HG03039 (cell line): ENCODE measurements at regions not wholly inside any gene's neighbourhood (a gene's known extent, or its start where the extent isn't known, plus 50 kb on each side); places are given as distances from the start of the nearest gene placed in this dataset.

ENCODE experiments used
- ATAC-seq: cut with Tn5 transposase; IDR thresholded peaks from one replicate; pipeline ENCODE4 v1.9.1; 2021; ENCODE audit warnings: mild to moderate bottlenecking, moderate library complexity; ENCODE audit not compliant: unreplicated experiment

- ATAC-seq, result no peak
Observed at GRCh38 chr9:126151031-126151685, 175.5 kb upstream of the MVB12B start.

GRCh38 chr9:126151686-126152134, 174.9 kb upstream of the MVB12B start:
- no peak for ATAC-seq

- ATAC-seq, result no peak
Observed at GRCh38 chr9:126152622-126153362, 173.8 kb upstream of the MVB12B start.

DNA sequence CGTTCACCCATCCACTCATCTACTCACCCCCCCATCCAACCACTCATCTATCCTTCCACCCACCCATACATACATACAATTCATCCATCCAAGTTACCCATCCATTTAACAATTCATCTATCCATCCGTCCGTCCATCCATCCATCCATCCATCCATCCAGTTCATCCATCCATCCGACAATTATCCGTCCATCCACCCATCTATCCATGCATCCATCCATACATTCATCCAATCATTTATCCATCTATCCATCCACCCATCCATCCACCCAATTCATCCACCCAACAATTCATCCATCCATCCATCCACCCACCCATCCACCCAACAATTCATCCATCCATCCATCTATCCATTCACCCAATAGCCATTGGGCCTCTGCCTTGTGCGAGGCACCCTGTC, 173.2 kb upstream of the MVB12B start:
- ATAC-seq, result no peak

DNA sequence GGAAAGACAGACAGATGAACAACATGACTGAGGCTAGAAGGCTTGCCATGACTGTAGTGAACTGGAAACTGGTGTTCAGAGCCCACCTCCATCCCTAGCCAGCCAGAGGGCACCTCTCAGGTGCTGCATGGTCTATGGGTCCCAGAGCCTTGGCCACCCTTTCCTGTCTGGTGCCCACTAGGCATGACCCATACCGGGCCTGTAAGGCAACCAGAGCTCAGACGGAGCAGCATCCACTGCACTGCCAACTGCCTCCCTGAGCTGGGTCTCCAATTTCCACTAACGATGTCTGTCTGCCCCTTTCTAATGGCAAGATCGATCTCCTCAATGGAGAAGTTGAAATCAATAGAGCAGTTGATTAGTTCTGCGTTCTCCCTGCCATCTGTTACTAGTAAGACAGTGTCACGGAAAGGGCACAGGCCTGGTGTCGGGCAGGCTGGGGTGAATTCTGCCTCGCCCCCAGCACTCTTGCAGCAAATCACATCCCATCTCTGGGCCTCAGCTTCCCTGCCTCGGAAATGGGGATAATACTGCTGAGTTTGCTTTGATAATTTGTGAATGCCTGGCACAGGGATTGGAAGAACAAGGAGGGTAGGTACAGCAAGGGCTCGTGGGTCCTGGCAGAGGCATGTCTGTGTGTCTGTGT, 172.3 kb upstream of the MVB12B start:
- no peak for ATAC-seq

DNA sequence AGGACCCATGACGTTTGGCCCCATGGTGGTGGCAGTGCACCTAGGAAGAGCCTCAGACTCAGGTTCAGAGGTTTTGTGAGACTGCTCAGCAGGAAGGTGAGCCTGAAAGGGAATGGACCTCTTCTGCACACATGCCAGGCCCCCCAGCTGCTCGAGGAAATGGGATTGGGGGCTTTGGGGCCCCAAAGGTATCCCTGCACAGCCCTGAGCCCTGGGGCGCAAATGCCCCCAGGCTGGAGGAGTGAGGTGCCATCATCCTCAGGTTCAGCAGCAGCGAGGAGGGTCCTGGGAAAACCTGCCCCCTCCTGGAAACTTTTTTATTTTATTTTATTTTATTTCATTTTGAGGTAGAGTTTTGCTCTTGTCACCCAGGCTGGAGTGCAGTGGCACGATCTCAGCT, 171.8 kb upstream of the MVB12B start:
- ATAC-seq, result no peak

DNA sequence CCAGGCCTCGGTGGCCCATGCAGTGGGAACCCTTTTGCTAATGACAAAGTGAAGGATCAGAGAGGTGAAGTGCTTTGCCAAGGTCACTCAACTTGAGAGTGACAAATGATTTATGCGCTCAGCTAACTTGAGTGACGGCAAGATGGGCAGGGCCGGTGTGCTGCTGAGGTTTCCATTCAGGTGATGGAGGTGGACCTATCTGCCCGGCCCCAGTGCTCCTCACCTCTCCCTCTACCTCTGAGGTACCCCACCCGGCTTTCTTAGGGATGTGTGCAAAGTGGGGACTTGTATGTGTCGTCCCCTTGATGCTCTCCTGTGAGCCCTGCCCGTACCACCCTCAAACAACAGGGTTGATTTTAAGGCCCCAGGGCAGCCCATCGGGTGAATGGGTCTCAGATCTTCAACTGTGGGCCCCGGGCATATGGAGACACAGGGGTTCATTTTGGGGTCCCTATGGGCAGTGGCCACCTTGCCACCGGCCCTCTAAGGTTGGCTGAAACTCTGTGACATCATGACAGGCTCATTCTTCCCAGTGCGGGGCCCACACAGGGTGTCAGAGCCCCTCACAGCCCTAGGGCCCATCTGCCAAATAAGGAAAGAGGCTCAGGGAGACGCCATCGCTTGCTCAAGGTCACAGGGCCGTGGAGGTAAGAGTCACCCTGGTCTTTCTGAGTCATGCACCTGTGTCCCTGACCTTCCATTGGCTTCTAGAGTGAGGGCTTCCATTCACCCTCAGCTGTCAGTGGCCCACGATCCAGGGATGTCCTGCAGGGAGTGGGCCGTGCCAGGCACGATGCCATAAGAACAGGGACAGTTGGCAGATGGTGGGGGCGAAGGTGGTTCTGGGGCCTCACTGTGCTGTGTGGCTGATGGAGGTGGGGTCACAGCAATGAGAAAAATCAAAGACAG, 170.6 kb upstream of the MVB12B start:
- no peak for ATAC-seq

GRCh38 chr9:126156898-126157297, 169.7 kb upstream of the MVB12B start:
- no peak for ATAC-seq

- no peak for ATAC-seq
Observed at GRCh38 chr9:126157423-126157822, 169.2 kb upstream of the MVB12B start.

DNA sequence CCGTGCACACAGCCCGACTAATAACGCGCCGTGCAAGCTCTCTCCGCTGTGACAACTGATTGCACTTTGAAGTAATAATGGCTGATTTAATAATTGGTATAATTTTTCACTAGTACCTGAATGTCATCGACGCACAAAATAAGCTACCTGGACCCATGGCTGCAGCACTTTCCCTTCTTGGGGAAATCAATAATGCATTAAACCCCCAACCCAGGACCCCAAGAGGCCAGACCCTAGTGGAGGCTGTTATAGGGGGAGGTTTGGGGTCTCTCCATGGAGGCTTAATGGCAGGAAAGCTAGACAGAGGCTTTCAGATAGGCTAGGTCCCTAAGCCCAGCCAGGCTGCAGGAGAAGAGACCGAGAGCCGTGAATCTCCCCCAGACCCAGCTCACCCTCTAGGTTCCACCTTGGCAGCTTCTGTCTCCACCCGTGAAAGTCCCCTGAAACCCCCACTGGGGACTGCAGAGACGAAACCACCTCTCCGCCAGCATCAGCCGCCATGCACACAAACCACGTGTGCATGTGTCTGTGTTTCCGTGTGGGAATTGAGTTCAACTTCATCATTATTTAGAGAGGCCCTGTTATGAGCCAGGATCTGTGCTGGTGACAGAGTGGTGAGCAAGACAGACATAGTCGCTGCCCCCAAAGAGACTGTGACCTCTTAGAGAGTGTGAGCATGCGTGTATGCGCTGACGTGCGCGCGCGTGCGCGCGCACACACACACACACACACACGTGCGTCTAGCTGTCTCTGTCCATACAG, 168.6 kb upstream of the MVB12B start:
- no peak for ATAC-seq

DNA sequence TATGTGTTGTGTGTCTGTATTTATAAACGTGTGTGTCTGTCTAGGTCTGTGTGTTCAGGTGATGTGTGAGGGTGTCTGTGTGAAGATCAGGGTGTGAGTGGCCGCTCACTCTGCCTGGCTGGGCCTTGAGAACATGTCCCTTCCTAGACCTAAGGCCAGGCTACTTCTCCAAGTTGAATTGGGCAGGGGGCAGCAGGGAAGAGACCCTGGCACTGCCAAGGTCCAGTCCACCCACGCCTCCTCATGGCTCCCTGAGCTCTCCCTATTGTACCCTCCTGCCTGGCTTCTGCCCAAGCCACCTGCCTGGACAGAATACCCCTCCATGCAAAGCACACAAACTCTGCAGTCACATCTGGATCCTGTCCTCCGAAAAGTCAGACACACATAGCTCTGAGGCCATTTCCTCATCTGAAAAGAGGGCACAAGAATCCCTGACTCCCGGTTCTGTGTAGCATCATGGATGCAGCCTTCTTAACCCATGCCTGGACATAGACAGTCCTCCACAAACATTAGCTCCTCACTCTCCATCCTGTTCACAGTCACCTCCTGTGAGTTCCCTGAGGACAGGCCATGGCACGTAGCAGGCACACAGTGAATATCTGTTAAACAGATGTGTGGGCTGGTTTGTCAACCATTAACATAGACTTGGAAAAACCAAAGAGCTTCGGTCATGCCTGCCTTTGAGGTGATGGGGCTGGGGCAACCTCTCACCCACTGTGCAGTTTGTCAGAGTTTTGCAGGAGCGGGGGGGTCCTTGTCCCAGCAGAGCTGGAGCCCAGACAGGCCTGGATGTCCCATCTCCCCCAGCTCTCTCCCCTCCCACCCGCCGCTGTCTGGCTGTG, 167.8 kb upstream of the MVB12B start:
- no peak for ATAC-seq

DNA sequence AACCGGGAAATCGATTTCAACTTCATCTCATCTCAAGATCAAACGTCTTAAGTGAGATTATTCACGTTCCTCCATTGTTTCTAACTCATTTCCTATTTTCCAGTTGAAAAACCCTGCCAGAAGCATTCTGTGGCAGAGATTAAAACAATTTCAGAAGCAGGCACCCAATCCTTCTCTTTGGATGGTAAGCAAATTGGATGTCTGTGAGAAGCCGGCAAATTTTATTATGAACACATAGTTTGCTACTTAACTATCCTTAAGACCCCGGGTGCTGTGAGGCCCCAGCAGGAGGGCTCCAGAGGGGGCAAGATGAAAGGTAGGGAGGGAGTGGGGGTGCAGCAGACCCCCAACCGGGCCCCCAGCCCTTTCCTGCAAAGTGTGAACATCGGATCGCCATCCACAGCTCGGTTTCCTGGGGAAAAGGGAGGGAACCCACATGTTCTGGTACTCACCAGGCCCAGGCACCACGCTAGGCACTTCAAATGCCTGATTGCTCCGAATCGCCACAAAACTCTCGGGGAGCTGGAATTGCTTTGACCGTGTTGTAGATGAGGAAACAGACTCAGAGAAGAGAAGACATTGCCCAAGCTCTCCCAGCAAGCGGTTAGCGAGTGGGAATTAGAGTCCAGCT, 167.1 kb upstream of the MVB12B start:
- ATAC-seq, result no peak

GRCh38 chr9:126160067-126160853, 166.4 kb upstream of the MVB12B start:
- no peak for ATAC-seq

GRCh38 chr9:126160854-126161329, 165.7 kb upstream of the MVB12B start:
- no peak for ATAC-seq

GRCh38 chr9:126162611-126163381, 163.8 kb upstream of the MVB12B start:
- no peak for ATAC-seq

DNA sequence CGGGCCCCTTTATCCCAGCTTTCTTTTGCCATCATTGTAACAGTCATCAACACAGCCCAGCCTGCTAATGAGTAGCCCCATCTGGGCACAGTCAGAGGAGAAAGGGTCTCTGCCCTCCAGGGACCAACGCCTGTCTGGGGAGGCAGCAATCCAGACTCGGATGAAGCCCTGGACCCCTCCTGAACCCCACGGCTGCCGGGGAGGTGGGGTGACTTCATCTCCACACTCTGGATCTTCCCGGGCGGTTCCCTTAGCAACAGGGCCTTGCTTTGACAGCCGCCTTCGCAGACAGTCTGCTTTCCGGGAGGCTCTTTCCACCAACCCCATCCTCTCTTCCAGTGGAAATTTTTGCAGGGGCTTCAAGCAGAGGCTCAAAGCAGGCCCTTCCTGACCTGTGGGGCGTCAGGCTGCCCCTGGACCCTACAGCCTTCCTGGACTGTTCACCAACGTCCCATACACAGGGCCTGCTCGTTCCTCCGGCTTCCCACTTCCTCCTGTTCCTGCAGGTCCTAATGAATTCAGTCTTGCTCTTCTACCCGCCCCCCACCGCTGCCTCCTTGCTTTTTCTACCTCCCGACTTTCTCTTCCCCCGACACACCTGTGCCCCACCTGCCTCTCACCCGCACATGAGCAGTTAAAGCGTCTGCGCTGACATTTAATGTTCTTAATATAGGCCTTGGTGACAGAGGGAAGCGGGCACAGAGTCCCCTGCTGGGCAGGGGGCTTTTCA, 161.7 kb upstream of the MVB12B start:
- no peak for ATAC-seq

DNA sequence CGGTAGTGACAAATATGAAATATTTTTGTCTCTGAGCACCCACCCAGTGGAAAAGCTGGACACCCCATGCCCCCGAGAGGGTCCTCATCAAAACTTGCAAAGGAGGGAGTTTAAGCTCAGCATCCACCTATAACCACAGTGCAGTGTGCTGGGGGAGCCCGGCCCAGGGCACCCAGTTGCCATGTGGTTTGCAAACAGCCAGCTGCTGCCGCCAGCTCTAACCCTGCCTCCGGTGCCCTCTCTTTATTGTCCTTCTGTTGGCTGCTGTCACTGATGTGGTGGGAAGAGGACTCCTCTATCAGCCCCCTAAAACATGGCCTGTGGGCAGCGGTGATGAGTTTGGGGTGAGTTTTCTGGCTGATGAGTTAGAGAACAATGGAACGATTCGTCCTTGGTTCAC, 160.9 kb upstream of the MVB12B start:
- no peak for ATAC-seq
